Heart right ventricle (tissue), 16 donors: ENCODE measurements at regions not wholly inside any gene's neighbourhood (a gene's known extent, or its start where the extent isn't known, plus 50 kb on each side); places are given as distances from the start of the nearest gene placed in this dataset.

Experiments
- ATAC-seq, 8 donors: fragments of 200-7000 bp; cut with Tn5 transposase; one replicate each; pipeline ENCODE4 v1.9.1; 2020; ENCODE audit warnings: mild to moderate bottlenecking in 8 of 8, moderate library complexity in 8 of 8, moderate number of reproducible peaks in 1 of 8
- DNase-seq, 2 donors: peaks; one replicate each; pipeline ENCODE4 v3.0.0-alpha.2; 2020
- H3K27ac ChIP-seq, 10 donors: fragments of 200-600 bp; sonication (generic) in 2 of 10; one replicate each; pipeline versions ENCODE4 v1.5.0 to v1.8.0; 2020 to 2022; ENCODE audit warnings: mild to moderate bottlenecking in 3 of 10
- H3K27me3 ChIP-seq, 7 donors: fragments of 200-600 bp; one replicate each; pipeline ENCODE4 v1.8.0; 2021 to 2022; ENCODE audit warnings: mild to moderate bottlenecking in 2 of 7
- H3K36me3 ChIP-seq, 9 donors: fragments of 200-600 bp; sonication (generic) in 1 of 9; one replicate each; pipeline versions ENCODE4 v1.5.0 to v1.8.0; 2020 to 2022; ENCODE audit warnings: mild to moderate bottlenecking in 2 of 9
- H3K4me1 ChIP-seq, 9 donors: fragments of 200-600 bp; sonication (generic) in 1 of 9; one replicate each; pipeline versions ENCODE4 v1.5.0 to v1.8.0; 2020 to 2022; ENCODE audit warnings: mild to moderate bottlenecking in 4 of 9
- H3K4me3 ChIP-seq, 10 donors: fragments of 200-600 bp; sonication (generic) in 2 of 10; one replicate each; pipeline versions ENCODE4 v1.5.0 to v1.8.0; 2020 to 2022; ENCODE audit warnings: mild to moderate bottlenecking in 7 of 10, moderate library complexity in 2 of 10
- H3K9me3 ChIP-seq, 11 donors: fragments of 200-600 bp in 10 of 11; sonication (generic) in 2 of 11; one replicate each; pipeline versions ENCODE4 v1.5.0 to v1.8.0; 2013 to 2022; ENCODE audit warnings: mild to moderate bottlenecking in 2 of 11, control low read depth in 1 of 11, moderate library complexity in 1 of 11
- CTCF ChIP-seq, 9 donors: fragments of 200-600 bp; sonication (generic) in 2 of 9; IDR thresholded peaks; one replicate each; pipeline versions ENCODE4 v1.5.0 to v1.8.0; 2021 to 2022; ENCODE audit warnings: antibody characterized with exemption in 9 of 9, mild to moderate bottlenecking in 5 of 9, moderate library complexity in 1 of 9
- WGBS, 2 donors: extraction: QIAGEN DNeasy Blood & Tissue Kit; methylation state at CpG; one replicate each; pipeline ENCODE4 v1.1.7; 2013; ENCODE audit warnings: inconsistent platforms in 1 of 2; 5-methylcytosine and 5-hydroxymethylcytosine counted together
- intact Hi-C, 10 donors: fragments of 100-400 bp; cut with DNase I; formaldehyde crosslinking; loops; one replicate each; pipeline versions ENCODE4 v1.11.1 to v1.14.2; 2022
- donor health status: Arrhythmogenic right ventricular cardiomyopathy.
- donor health status: ischemic (EF 13 %, LVEDD 7.1; RV severe dilation, severe dysfunction).
- donor health status: healthy with polysubstance abuse.
- donor health status: DM: no; HTN: yes; CAD: no.
- donor health status: DM: no; HTN: no; CAD: no.
- donor health status: ischemic (EF 25% LVEDD 6.9; RV normal size, moderate dysfunction).
- donor health status: ischemic (EF 25% LVEDD 5.7; RV mildly dilated, moderate dysfunction).
- donor health status: healthy.
- donor health status: DM: yes; HTN: yes; CAD: no.
- donor health status: Ischemic cardiomyopathy.
- donor health status: ischemic (EF 35%, LVEDD 5.7; RV mildly dilated, moderate dysfunction).
- donor health status: nonischemic (EF 11% LVEDD 7.7; RV severe dilation, severe dysfunction).
- donor health status: DM: yes; HTN: yes; CAD: no.
- donor health status: PGD.
- donor health status: ischemic (EF 29% LVEDD 5.4; RV normal size, mild dysfunction).
- donor health status: nonischemic (EF 23%, LVEDD 6.1; RV moderate dilation, normal function).

GRCh38 chr22:44410451-44410991, 87.5 kb downstream of the RTL6 start:
- Histone ChIP-seq H3K27ac (peak overlapping the region in 5 of 10 donors; percentile 12 to 61 (median 43)), H3K27me3 (no peaks in the 10 kb centered on the region), H3K4me3 (no peak overlapping the region), H3K9me3 (no peaks in the 10 kb centered on the region), H3K36me3 (no peaks in the 10 kb centered on the region), H3K4me1 (peaks cover 0 to 37% (median 5%) of the 10 kb centered on the region in 9 donors)
- DNase-seq (peak; percentile 45 to 47), ATAC-seq (peak; percentile 64 to 93 (median 82))
- 45 to 68% methylated on average over 16 of the region's 16 CpGs for WGBS, 2 donors
- intact Hi-C loops, result no loop called here
- no peak for TF ChIP-seq CTCF (IDR thresholded peaks at IDR 0.05)

GRCh38 chr22:44409974-44410316, 88.1 kb downstream of the RTL6 start:
- 81 to 84% methylated on average over 7 of the region's 7 CpGs for WGBS, 2 donors
- Histone ChIP-seq H3K9me3 (no peaks in the 10 kb centered on the region), H3K4me1 (peaks cover 0 to 37% (median 5%) of the 10 kb centered on the region in 9 donors), H3K27ac (no peak overlapping the region), H3K4me3 (no peak overlapping the region), H3K27me3 (no peaks in the 10 kb centered on the region), H3K36me3 (no peaks in the 10 kb centered on the region)
- no peak for ATAC-seq
- no peak for TF ChIP-seq CTCF (IDR thresholded peaks at IDR 0.05)
- intact Hi-C loops, result no loop called here
- no peak for DNase-seq

- H3K36me3 ChIP-seq, result no peaks in the 10 kb centered on the region
- no peak overlapping the region for H3K4me3 ChIP-seq
- no peaks in the 10 kb centered on the region for H3K9me3 ChIP-seq
- 77 to 81% methylated on average over 24 of the region's 24 CpGs for WGBS, 2 donors
- intact Hi-C loops, result no loop called here
- no peaks in the 10 kb centered on the region for H3K27me3 ChIP-seq
- DNase-seq (no peak), ATAC-seq (peak in 5 of 8 donors; percentile 6 to 24 (median 12))
- H3K27ac ChIP-seq, result no peak overlapping the region
- peaks cover 0 to 37% (median 5%) of the 10 kb centered on the region in 9 donors for H3K4me1 ChIP-seq
- TF ChIP-seq CTCF (IDR thresholded peaks at IDR 0.05), result no peak
Observed at GRCh38 chr22:44409211-44409973, 88.6 kb downstream of the RTL6 start.

- Histone ChIP-seq H3K4me3 (no peak overlapping the region), H3K27me3 (no peaks in the 10 kb centered on the region), H3K9me3 (no peaks in the 10 kb centered on the region), H3K27ac (no peak overlapping the region), H3K4me1 (peaks cover 0 to 37% (median 5%) of the 10 kb centered on the region in 9 donors), H3K36me3 (no peaks in the 10 kb centered on the region)
- DNase-seq, result no peak
- intact Hi-C loops, result no loop called here
- peak in 4 of 8 donors; percentile 29 to 55 (median 38) for ATAC-seq
- no peak for TF ChIP-seq CTCF (IDR thresholded peaks at IDR 0.05)
- 48 to 69% methylated on average over 7 of the region's 7 CpGs for WGBS, 2 donors
Observed at GRCh38 chr22:44408829-44409192, 89.2 kb downstream of the RTL6 start.
